ENCODE measurements at regions not wholly inside any gene's neighbourhood (a gene's known extent, or its start where the extent isn't known, plus 50 kb on each side); places are given as distances from the start of the nearest gene placed in this dataset.

GRCh38 chr5:105587963-105588662 is 2025.5 kb upstream of the NUDT12 start:
- DNase-seq (ENCODE audit: low read depth in 4 of 4, low spot score in 3 of 4) = no peak

DNA sequence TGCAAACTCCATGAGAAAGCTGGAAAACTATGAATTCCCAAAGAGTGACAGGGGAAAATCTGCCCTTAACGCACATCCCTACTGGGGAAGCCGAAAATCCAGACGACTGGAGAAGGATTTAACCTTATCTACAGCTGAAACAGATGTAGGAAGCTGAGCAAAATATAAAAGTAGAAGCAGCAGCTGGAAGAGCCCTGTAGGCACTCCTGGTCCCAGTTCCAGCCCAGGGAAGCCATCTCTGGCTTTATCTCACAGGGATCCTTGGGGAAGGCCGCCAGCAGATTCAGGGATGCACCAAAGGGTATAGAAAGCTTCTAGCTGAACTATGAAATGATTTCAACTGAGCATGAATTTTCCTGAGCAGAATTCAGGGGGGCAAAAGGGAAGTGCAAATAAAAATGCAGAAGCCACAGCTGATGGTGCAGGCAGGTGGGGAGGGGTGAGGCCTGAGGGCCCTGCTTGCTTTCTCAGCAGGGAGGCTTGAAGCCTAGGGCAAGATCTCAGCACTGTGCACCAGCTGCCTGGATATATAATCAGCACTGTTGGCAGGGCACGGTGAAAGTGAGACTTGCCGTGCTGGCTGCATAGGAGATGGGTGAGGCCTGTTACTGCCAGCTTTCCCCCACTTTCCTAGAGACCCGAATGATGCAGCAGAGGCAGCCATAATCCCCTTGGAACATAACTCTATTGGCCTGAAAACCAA is 2019.5 kb upstream of the NUDT12 start:
- DNase-seq (ENCODE audit: low read depth in 4 of 4, low spot score in 3 of 4) = no peak

DNA sequence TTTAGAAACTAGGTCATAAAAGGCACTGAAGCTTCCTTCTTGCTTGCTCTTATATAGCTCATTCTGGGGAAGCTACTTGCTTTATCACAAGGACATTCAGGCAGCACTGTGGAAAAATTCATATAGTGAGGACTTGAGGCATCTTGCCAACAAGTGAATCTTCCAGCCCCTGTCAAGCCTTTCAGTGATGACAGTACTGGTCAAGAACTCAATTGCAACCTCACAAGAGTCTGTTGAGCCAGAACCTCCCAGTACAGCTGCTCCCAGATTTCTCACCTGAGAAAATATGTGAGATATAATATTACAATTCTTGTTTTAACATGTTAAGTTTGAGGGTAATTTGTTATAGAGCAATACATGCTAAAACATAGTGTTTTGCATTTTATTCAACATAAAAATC is 2011.0 kb upstream of the NUDT12 start:
- DNase-seq (ENCODE audit: low read depth in 4 of 4, low spot score in 3 of 4) = no peak

GRCh38 chr5:105565531-105565930 is 2002.9 kb upstream of the NUDT12 start:
- DNase-seq (ENCODE audit: low read depth in 4 of 4, low spot score in 3 of 4) = no peak

DNA sequence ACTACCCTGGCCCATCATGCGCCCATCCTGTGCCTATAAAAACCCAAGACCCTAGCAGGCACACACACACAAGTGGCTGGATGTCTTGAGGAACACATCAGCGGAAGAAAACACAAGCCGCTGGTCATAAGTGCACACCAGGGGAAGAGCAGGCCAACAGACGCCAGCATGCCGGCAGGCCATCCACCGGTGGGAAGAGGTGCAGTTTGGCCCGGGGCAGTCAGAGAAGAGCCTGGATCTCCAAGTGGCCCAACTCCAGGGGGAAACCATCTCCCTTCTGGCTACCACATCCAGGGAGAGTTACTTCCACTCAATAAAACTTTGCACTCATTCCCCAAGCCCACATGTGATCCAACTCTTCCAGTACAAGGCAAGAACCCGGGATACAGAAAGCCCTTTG is 2001.3 kb upstream of the NUDT12 start:
- DNase-seq (ENCODE audit: low read depth in 4 of 4, low spot score in 3 of 4) = no peak

GRCh38 chr5:105554568-105555169 is 1992.1 kb upstream of the NUDT12 start:
- no peak for DNase-seq (ENCODE audit: low read depth in 4 of 4, low spot score in 3 of 4)

DNA sequence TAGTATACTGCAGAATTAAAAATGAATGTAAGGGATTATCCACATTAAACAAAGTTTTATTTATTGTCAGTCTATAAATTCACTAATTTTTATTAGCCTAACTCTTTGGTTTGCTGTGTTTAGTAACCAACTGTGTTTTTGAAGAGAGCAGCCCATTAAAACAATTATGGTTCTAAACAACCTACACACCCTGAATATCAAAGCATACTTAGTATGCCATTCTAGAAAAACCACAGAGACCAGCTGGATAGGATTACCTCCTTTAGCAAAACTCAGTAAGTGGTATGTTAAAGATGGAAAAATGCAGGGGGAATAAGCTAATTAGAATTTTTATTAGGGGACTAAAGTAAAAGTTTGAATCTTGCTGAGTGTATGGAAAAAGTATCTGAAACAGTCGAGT is 1981.7 kb upstream of the NUDT12 start:
- no peak for DNase-seq (ENCODE audit: low read depth in 4 of 4, low spot score in 3 of 4)

DNA sequence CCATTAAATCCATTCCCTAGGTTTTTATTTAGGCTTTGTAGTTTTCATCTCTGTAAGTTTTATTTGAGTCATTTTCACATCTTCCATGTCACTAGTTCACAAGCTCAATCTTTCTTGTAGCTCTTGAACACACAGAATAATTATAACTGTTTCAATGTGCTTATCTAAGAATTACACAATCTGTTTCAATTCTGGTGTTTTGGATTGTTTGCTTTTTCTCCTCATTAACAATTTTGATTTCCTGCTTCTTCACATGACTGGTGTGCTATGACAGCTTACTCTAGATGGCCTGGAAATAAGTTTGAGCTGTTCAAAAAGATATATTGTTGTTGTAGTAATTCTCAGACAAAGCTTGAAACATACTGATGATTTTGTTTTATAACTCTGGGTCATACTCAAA is 1974.1 kb upstream of the NUDT12 start:
- no peak for DNase-seq (ENCODE audit: low read depth in 4 of 4, low spot score in 3 of 4)

DNA sequence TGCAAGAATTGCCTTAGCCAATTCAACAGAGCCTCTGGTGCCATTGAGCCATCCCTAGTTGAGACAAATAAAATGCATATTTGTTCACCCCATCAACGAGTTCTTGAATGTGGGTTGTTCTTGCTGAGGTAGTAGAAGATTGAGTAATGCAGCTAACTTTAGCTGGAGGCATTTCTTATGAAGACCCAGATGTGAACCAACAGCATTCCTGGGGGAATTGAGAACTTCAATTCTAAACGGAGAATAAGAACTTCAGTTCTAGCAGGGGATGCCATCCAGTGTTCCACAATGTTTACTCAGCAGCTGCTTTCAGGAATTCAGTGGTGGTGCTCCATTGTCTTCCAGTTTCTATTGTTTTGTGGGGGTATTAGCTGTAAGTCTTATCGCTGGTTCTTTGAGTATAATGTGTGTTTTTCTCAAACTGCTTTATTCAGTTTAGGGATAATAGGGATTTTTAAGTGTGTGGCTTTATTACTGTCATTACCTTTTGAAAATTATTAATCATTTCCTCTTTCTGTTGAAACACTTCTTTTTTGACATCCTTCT is 1968.2 kb upstream of the NUDT12 start:
- DNase-seq (ENCODE audit: low read depth in 4 of 4, low spot score in 3 of 4) = no peak

DNA sequence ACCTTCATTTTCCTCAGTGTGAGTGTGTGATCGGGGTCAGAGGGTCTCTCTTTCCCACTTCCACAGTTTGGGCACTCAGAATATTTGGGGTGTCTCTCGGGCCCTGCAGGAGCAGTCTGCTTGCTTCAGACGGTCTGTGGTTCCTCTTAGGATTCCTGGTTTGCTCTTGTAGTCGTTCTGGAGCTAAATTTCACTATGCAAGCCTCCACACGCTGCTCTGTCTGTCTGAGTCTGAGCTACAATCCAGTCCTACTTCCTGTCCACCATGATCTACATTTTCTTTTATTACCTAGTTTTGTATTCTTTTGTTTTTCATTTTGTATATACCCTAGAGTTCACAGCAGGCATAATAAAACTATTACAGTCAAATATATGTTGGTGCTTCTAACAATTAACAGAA is 1967.3 kb upstream of the NUDT12 start:
- DNase-seq (ENCODE audit: low read depth in 4 of 4, low spot score in 3 of 4) = no peak

GRCh38 chr5:105508519-105508918 is 1945.9 kb upstream of the NUDT12 start:
- no peak for DNase-seq (ENCODE audit: low read depth in 4 of 4, low spot score in 3 of 4)

- no peak for DNase-seq (ENCODE audit: low read depth in 4 of 4, low spot score in 3 of 4)
Measured at GRCh38 chr5:105506692-105507277, 1944.2 kb upstream of the NUDT12 start.

DNA sequence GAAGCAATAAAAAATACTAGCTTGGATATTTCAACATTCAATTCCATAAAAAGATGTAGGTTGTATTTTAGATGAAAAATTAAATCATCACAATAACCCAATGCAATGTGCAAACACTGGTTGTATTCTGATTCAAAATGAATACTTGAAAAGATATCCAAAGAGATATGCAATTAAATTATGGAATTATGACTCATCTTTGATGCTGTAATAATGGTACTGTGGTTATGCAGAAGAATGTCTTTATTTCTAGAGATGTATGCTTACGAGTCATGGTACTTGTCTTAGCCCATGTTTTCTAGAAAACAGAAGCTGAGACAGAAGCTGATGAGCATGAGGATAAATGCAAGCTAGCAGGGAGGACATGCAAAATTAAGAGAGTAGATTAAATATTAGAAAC is 1941.4 kb upstream of the NUDT12 start:
- no peak for DNase-seq (ENCODE audit: low read depth in 4 of 4, low spot score in 3 of 4)

DNA sequence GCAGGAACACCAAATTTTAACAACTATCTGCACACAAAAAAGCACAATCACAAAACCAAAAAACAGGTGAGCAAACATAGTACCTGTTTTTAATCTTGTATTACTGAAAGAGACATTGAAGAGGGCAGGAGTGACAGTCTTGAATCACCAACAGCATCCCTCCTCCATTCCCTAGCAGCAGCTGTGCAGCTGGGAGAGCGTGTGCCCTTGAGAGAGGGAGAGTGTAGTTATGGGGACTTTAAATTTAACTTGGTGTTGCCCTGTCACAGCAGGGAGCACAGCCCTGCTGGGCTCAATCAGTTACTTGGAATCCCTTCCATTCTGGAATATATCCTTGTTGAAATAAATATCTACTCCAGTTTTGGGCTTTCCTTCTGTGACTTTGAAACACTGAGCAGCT is 1938.7 kb upstream of the NUDT12 start:
- no peak for DNase-seq (ENCODE audit: low read depth in 4 of 4, low spot score in 3 of 4)

GRCh38 chr5:105475401-105475800 is 1912.8 kb upstream of the NUDT12 start:
- DNase-seq (ENCODE audit: low read depth in 4 of 4, low spot score in 3 of 4) = no peak

- DNase-seq (ENCODE audit: low read depth in 4 of 4, low spot score in 3 of 4) = no peak
Measured at GRCh38 chr5:105462377-105462776, 1899.8 kb upstream of the NUDT12 start.

GRCh38 chr5:105460721-105461120 is 1898.1 kb upstream of the NUDT12 start:
- no peak for DNase-seq (ENCODE audit: low read depth in 4 of 4, low spot score in 3 of 4)

DNA sequence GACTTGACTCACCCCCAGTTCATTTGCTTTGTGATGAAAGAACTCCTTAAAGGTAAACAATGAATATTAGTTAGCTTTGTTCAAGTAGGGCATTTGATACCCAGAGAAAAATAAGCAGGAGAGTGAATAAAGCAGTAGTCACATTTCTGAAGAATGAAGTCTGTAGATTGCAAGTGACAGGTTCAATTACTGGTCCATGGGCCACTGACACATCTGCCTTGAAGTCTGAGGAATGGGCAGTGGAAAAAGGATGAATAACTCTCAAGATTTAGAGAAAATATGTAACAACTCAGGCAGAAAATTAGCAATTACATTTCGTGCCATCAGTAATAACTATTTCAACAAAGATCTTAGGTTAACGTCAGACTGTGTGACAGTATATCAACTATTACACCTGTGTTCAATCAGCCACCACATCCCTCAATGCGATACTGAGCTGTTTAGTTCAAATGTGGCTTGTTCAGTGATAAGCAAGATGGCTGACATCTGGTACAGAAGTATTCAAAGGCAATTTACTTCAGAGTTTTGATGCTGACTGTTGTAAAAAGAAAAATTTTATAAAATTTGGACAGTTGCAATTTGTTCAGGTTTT is 1890.7 kb upstream of the NUDT12 start:
- DNase-seq (ENCODE audit: low read depth in 4 of 4, low spot score in 3 of 4) = no peak

- no peak for DNase-seq (ENCODE audit: low read depth in 4 of 4, low spot score in 3 of 4)
Measured at GRCh38 chr5:105448271-105448670, 1885.7 kb upstream of the NUDT12 start.

GRCh38 chr5:105430516-105430915 is 1867.9 kb upstream of the NUDT12 start:
- DNase-seq (ENCODE audit: low read depth in 4 of 4, low spot score in 3 of 4) = no peak

Data from left renal pelvis (tissue), 4 donors.